Non-pigmented ciliary epithelial cell (primary cell): ENCODE measurements at regions not wholly inside any gene's neighbourhood (a gene's known extent, or its start where the extent isn't known, plus 50 kb on each side); places are given as distances from the start of the nearest gene placed in this dataset.
"Not testable (repeated sequence)": the region's sequence is repeated elsewhere in the genome, so short reads cannot be mapped to it uniquely, and the experiment has no call there.

Experiments used
- DNase-seq: peaks from one replicate; pipeline ENCODE4 v3.0.0-alpha.2; 2010; ENCODE audit warnings: low read depth

DNA sequence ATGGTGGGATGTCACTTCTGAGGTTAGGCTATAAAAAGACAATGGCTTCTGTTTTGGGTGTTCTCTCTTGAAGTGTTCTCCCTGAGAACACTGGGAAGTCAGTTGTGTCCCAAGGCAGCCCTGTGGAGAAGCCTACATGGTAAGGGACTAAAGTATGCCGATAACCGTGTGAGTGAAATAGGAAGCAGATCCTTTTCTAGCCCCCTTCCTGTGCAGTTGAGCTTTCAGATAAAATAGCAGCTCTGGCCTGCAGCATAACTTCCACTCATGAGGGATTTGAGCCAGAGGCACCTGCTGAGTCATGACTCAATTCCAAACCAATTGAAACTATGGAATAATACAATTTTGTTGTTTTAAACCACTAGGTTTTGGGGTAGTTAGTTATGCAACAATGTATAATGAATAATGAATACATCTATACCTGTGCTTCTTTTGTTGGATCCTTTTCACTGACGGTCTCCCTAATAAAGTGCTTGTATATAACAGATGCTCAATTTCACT, 241.6 kb downstream of the TFAP2B start:
- DNase-seq, result no peak

DNA sequence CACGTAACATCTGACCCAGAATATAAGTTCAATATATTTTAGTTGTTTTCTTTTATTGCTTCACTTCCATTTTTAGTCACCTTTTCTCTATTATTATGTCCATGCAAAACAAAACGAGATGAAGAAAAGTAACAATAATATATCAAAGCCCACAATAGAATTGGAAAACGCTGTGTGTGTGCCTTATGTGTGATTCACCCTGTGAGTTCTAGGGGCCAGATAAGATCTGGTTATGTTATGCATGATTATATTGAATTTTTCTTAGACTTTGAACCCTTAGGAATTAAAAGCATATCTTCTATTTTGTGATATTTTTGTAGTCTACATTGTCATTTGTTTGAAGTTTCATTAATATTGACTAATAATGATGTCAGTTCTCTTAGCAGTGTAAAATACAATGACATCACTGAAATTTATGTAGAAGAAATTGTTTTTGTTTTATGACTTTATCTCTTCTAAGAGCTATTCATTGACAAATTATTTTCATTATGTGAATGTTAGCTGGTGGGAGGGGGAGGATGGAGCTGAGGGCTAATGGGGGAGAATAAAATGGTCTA, 243.6 kb downstream of the TFAP2B start:
- DNase-seq, result no peak

DNA sequence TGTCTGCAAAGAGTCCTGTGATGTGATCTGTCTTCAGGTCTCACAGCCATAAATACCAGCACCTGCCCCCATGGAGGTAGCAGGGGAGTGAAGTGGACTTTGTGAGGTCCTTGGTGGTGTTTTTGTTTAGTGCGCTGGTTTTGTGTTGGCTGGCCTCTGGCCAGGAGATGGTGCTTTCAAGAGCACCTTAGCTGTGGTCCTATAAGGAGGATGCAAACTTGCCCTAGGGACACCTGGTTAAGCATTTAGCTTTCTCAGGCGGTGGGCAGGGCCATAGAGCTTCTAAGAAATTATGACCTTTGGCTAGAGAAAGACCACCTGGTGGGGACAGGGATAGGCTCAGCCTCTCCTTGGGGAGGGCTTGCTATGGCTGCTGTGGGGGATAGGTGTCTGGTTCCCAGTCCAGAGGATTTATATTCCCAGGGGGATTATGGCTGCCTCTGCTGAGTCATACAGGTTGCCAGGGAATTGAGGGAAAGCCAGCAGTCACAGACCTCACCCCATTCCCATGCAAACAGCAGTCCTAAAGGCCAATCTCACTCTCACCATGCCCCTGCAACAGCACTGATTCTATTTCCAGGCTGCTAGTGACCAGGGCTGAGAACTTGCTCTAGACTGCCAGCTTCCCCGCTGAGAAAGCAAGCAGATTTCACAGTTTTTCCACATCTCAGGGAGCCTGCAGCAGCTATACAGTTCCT, 259.3 kb downstream of the TFAP2B start:
- no peak for DNase-seq

DNA sequence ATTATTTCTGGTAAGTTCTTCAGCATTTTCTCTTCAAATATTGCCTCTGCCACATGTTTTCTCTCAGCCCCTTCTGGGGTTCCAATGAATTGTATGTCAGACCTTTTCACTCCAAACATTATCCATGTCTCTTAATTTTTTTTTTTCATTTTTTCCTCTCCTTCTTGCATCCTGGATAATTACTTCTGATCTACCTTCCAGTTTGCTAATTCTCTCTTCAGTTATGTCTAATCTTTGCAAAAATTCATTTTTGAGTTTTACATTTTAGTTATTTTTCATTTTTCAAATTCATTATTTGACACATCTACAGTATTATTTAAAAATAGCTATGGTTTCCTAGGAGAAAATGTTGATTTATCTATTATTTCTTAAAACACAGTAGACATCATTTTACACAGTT, 271.7 kb downstream of the TFAP2B start:
- DNase-seq, result no peak

DNA sequence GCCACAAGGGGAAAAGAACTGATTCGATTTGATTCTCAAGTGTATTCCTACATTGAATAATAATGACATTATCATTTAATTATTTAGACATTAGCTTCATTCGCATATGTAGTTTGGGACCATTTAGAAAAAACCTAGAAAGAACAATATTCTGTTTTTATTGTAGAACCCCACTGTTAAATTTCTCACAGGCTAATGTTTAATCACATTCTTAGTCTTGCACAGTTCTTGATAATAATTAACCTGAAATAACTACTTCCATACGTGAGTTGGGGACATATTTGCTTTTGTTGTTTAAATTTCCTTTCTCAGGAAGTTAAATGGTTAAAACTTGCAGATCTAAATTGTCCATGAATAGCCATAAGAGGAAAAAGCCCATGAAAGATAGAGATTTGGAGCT, 275.2 kb downstream of the TFAP2B start:
- no peak for DNase-seq

DNA sequence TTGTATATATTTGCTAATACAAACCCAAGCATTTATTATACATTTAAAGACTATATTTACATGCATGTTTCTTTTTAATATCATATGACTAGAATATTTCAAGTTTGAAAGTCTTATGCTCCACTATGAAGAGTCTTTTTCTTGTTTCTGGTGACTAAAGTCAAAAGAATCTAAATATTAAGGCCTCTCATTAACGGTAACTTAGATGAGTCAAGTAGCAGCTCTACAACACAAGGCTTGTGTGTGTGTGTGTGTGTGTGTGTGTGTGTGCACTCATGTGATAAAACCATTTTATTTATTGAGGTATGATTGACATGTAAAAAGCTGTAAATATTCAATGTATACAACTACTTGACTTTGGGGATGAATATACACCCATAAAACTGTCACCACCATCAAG, 275.6 kb downstream of the TFAP2B start:
- DNase-seq, result no peak

DNA sequence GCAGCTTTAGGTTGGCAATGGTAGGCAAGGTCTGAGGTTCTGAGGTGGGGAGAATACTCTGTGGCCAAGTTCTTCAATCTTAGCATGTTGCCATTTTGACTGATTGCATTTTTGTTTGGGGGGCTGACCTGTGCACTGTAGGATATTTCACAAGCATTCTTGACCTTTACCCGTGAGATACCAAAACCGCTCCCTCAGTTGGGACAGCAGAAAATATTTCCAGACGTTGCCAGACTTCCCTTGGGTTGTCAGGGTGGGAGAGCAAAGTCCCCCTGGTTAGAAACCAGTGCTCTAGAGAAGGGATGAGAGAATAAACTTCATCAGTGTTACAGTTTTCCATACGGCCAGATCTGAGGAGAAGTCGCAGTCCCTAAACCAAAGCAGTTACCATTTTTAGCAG, 279.6 kb downstream of the TFAP2B start:
- DNase-seq, result no peak

DNA sequence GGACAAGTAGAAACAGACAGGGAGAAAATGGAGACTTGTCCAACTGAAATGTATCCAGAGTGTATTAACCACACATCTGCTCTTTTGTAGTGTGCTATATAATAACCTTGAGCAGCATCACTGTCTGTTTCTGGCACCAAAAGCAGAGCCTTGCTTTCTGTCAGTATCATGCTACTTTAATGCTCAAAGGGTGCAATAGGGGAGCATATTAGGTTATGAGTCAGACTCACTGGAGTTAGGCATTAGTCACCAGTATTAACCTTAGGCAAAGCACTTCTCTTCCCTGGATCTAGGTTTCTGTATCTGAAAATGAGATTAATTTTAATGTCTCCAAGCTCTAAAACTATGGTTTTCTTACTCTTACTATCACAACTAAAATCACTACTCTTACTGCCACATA, 280.1 kb downstream of the TFAP2B start:
- peak; percentile 23 for DNase-seq

DNA sequence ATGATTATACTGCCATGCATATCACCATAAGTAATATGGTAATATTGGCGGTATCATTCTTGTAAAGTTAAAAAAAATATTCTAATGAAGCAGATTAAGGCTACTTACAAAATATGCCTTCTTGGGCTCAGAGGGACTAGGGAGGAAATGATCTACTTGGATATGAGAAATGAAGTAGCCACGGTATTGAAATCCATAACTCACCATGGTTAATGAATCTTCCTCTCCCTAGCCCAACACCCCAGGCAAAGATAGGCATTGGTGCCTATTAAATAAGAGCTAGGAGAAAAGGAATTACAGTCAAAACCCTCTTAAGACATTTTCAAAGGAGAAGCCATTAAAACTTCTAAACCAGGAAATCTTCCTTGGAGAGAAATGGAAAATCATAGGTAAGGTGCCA, 280.5 kb downstream of the TFAP2B start:
- no peak for DNase-seq

DNA sequence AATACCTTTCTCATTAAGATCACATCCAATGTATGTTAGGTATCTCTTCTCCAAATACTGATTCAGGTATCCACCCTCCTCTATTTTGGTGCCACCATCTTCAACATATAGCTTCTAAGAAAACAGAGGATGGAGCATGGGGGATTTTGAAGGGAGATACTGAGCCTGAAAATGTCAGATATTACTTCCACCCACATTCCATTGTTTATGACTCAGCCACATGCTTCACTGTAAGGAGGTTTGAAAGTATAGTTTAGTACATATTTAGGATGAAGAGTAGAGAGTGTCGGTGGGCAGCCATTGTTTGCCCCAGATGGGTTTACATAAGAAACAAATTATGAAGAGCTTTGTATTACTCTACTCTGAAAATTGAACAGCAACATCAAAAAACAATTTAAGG, 286.7 kb downstream of the TFAP2B start:
- DNase-seq, result no peak

DNA sequence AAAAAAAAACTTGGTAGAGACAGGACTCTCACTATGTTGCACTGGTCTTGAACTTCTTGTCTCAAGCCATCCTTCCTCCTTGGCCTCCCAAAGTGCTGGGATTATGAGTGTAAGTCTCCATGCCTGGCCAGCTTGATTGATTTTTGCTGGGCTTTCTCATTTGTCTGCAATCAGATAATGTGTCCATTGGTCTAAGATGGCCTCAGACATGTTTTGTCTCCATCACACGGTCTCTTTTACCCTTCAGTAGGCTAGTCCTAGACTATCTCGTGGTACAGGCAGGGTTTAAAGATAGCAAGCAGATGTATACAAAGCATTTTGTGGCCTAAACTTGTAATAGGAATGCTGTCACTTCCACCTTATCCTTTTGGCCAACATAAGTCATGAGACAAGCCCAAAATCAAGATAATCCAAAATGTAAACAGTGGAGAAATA, 289.1 kb downstream of the TFAP2B start:
- DNase-seq, result no peak

DNA sequence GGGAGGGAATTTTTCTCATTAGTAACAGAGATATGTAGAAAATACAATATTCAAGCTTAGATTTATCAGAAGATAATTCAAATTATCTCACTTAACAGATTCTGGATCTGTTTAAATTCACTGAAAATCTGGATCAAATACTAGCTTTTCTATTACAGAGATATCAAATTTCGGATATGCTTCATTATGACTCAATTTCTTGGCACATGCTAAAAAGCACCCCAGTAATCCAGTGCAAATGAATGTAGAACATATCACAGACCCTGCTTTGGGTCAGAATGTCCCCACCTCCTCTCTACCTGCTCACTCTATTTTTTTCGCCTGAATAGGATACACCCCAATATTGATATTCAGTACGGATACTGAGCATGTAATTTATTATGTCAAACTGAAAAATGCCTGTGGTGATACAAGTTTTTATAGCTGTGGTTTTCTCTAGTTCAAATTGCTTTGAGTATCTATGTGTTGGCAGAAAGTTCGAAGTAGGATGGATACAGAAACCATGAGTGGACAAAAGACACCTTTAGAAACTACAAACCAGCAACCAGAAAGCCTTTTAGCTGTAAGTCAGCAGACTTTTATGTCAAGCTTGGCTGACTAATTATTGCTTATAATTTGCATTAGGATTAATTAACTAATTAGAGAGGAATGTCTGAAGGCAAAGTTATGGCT, 290.0 kb downstream of the TFAP2B start:
- no peak for DNase-seq

DNA sequence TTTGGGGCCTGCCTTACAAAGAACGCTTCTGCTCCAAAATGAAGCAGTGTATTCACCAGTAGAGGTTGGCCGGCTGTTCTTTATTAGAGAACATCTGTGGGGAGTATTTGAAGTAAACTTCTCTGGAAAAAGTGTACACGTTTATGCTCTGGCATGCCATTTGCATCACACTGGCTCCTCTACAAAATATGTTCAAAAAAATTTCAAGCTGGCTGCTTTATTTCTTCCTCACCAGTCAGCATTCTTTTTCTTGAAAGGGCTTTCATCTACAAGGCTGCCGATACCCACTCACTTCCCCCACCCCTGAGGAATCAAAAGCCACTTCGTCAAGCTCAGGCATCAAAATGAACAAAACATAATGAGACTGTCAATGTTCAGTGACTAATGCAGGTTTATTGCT, 294.1 kb downstream of the TFAP2B start:
- no peak for DNase-seq

DNA sequence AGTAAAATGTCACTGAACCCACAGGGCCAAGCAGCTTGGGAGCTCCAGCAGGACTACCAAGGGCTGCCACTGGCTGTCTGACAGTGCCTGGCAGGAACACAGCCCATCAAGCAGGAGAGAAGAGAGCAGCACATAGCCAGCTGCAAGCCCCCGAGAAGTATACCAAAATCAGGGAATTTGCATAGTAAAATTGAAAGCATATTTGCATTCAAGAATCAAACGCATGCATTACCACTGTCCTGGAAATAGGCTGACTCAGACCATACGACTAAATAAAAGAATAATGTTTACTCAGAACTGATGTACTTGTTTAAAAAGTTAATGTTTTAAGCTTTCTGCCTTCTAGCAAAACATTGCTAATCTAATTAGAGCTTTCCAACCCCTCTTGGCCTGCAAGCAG, 298.1 kb downstream of the TFAP2B start:
- DNase-seq, result no peak

DNA sequence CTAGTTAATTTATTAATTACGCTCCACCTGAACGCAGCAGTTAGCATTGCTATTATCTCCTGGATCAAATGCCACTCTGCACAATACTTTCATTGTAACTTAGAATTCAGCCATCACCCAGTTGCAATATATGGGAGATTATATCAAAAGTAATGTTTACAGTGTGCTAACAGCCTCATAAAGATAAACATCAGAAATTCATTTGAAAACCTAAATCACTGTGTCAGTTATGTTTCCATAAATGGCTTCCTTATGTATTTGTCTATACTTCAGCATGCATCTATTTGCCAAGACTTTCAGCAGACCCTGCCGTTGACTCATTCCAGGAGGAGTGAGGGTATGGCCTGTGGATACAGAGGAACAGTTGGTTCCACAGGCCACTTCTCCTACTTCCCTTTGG, 300.1 kb downstream of the TFAP2B start:
- DNase-seq, result no peak

DNA sequence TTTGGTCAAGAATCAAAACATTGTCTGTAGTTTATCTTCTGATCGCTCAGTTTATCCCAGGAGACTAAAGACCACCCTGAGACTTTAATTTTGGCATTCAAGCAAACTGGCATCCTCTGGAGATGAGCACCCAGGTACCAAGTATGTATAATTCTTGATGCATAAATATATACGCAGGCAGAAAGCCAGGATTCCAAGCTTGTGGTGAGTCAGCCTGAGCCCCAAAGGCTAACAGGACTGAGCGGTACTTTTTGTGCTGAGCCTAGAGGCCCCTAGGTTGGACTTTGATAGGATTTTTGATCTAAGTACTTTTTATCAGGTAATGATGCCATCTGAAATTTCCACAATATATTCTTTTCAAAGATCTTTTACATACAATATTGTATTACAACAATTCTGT, 301.3 kb downstream of the TFAP2B start:
- DNase-seq, result no peak

DNA sequence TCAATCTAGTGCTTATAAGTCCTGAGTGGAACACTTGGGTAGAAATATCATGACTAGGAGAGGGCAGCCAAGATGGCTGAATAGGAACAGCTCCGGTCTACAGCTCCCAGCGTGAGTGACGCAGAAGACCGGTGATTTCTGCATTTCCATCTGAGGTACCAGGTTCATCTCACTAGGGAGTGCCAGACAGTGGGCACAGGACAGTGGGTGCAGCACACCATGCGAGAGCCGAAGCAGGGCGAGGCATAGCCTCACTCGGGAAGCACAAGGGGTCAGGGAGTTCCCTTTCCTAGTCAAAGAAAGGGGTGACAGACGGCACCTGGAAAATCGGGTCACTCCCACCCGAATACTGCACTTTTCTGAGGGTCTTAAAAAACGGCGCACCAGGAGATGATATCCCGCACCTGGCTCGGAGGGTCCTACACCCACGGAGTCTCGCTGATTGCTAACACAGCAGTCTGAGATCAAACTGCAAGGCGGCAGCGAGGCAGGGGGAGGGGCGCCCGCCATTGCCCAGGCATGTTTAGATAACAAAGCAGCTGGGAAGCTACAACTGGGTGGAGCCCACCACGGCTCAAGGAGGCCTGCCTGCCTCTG, 302.8 kb downstream of the TFAP2B start:
- DNase-seq, result not testable (repeated sequence)

DNA sequence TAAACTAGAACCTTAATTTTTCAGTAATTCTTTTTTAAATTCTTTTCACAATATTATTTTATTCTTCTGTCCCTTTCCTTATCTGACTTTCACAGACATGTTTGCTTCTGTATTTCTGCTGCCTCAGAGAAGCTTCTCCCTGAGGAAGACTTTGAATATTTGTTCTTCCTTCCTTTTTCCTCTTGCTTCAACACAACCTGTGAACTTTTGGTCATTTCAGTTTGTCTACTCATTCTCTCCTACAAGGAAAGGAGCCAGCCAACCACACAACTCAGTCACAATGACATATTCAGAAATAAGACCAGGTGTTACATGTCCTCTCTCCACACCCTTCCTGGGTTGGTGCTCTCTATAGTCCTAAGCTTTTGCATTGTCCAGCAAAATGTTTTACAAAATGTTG, 310.4 kb downstream of the TFAP2B start:
- no peak for DNase-seq

DNA sequence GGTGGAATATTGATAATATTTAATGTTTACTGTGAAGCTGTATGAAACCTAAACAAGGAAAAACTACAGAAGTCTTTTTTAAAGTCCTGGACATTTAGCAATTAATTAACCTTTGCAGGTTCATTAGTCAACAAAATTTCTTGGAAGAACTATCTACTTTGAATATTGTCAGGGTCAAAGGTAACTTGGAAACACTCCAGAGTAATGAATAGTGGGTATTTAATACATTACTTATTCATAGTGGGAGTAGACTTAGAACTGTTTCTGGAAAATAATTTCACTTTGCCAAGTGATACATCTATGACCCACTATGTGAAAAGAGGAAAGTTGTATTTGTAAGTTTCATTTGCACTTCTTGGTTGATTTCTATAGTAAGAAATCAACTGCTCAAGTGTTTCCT, 319.1 kb downstream of the TFAP2B start:
- no peak for DNase-seq

DNA sequence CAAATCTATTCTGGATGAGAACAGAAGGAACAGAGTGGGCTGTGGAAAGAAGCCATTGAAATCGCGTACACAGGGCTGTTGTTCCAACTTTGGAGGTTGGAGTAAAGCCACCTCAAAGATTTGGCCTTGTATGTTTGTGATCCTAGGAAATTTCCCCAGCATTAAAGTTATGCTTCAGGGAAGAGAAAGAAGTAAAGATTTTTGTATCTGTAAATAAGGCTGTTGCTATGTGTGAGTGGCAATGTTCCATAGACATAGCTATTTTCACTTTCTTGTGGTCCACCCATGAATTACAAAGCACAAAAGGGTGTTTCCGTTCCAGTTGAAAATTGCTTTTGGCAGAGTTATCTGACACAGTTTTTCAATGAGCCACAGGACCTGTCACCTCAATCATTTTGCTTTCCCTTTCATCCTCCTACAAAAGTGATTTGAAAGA, 321.3 kb downstream of the TFAP2B start:
- no peak for DNase-seq

DNA sequence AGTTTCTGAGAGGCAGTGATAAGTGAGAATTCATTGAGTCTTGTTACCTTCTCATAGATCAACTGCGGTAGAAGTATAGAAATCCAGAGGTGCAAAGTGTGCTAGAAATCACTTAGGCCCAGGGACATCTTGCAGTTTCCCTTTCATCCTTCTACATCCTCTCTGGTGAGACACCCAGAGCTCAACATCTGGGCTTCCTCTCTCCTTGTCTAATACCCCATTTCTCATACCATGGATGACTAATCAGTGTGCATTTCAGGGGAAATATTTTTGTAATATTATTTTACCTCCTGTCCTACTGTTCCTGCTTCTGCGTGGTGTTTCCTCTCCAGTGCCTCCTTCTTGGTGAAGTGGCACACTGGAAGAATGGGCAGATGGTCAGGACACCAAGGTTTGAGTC, 322.4 kb downstream of the TFAP2B start:
- no peak for DNase-seq

DNA sequence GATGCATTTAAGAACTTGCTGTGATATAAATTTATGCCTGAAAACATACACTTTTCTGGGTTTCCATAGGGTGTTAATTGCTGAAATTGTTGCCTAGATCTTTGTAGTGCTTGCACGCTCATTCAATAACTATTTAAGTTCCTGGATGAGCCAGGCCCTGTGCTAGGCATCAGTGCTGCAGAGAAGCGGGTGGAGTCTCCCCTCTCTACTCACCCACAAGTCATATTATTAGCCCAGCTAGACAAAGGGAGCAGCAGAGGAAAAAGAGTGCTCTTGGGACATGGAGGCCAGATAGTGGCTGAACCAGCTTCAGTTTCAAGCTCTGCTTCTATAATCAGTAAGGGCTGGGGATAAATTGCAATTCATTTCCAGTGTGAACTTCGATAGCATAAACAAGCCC, 329.1 kb downstream of the TFAP2B start:
- DNase-seq, result no peak

DNA sequence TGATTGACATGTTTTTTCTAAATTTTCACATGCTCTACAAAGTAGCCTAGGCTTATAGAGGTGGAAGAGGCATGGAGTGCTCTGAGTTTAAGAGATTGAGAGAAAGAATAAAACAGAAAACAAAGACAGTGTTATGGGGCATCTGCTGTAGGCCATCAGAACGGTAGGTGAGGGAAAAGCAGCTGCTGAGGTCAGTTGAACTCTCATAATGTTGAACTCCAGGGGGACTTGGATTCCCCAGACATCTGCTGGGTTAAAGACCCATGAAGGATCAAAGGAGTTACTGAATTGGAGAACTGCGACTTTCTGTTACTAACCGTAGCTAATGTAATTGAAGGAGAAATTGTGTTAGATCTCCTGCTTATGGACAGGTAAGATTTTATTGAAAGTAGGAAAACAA, 333.9 kb downstream of the TFAP2B start:
- no peak for DNase-seq
